ENCODE measurements at regions not wholly inside any gene's neighbourhood (a gene's known extent, or its start where the extent isn't known, plus 50 kb on each side); places are given as distances from the start of the nearest gene placed in this dataset.

- Histone ChIP-seq H3K4me2 (ENCODE audit: low read length) (no peak overlapping the region), H3K9me3 (ENCODE audit: low read length) (no peaks in the 10 kb centered on the region), H3K27me3 (ENCODE audit: insufficient read depth, low read depth, low read length) (no peaks in the 10 kb centered on the region), H3K36me3 (ENCODE audit: insufficient read depth, low read length) (no peaks in the 10 kb centered on the region), H3K27ac (ENCODE audit: low read length) (no peak overlapping the region), H3K9ac (ENCODE audit: low read length) (no peak overlapping the region), H3F3A (ENCODE audit: insufficient read depth, low read length, poor library complexity, severe bottlenecking) (no peaks in the 10 kb centered on the region), H4K20me1 (ENCODE audit: insufficient read depth) (no peaks in the 10 kb centered on the region), H3K9me2 (ENCODE audit: insufficient read depth, low read length) (no peaks in the 10 kb centered on the region), H3K4me3 (ENCODE audit: low read length) (no peak overlapping the region), H3K79me2 (replicated peaks; ENCODE audit: insufficient read depth, low read length) (no peaks in the 10 kb centered on the region), H2AFZ (ENCODE audit: low read depth, low read length) (no peak overlapping the region)
- no peak for TF ChIP-seq TAF1 (IDR thresholded peaks at IDR 0.05; ENCODE audit: low read depth)
- no peak for TF ChIP-seq EP300 (conservative IDR thresholded peaks at IDR 0.05; ENCODE audit: poor library complexity, severe bottlenecking)
- no peak for TF ChIP-seq RAD21 (conservative IDR thresholded peaks at IDR 0.05)
- no peak for TF ChIP-seq CTCF (IDR thresholded peaks at IDR 0.05; ENCODE audit: poor library complexity, severe bottlenecking)
- TF ChIP-seq MXI1 (conservative IDR thresholded peaks at IDR 0.05; ENCODE audit: poor library complexity, severe bottlenecking), result no peak
- TF ChIP-seq REST (IDR thresholded peaks at IDR 0.05; ENCODE audit: borderline replicate concordance), result no peak
- no peak for TF ChIP-seq SMC3 (conservative IDR thresholded peaks at IDR 0.05; ENCODE audit: poor library complexity)
- TF ChIP-seq POLR2AphosphoS5 (IDR thresholded peaks at IDR 0.05), result no peak
Observed at GRCh38 chrX:5409106-5409505, 819.6 kb downstream of the NLGN4X start.

GRCh38 chrX:5402461-5402860, 826.2 kb downstream of the NLGN4X start:
- H3K9me2 ChIP-seq (ENCODE audit: insufficient read depth, low read length), result no peaks in the 10 kb centered on the region
- H3K4me2 ChIP-seq (ENCODE audit: low read length), result no peak overlapping the region
- H3K79me2 ChIP-seq (replicated peaks; ENCODE audit: insufficient read depth, low read length), result no peaks in the 10 kb centered on the region
- H3K27ac ChIP-seq (ENCODE audit: low read length), result no peak overlapping the region
- no peaks in the 10 kb centered on the region for H3F3A ChIP-seq (ENCODE audit: insufficient read depth, low read length, poor library complexity, severe bottlenecking)
- no peaks in the 10 kb centered on the region for H4K20me1 ChIP-seq (ENCODE audit: insufficient read depth)
- no peaks in the 10 kb centered on the region for H3K36me3 ChIP-seq (ENCODE audit: insufficient read depth, low read length)
- H2AFZ ChIP-seq (ENCODE audit: low read depth, low read length), result no peak overlapping the region
- H3K4me3 ChIP-seq (ENCODE audit: low read length), result no peak overlapping the region
- H3K27me3 ChIP-seq (ENCODE audit: insufficient read depth, low read depth, low read length), result no peaks in the 10 kb centered on the region
- H3K9ac ChIP-seq (ENCODE audit: low read length), result no peak overlapping the region
- no peak for TF ChIP-seq EZH2 (IDR thresholded peaks at IDR 0.05; ENCODE audit: borderline replicate concordance, insufficient read depth, low read length, poor library complexity, severe bottlenecking)
- no peak for TF ChIP-seq POLR2AphosphoS5 (IDR thresholded peaks at IDR 0.05)
- no peak for TF ChIP-seq TAF1 (IDR thresholded peaks at IDR 0.05; ENCODE audit: low read depth)
- no peak for TF ChIP-seq CTCF (IDR thresholded peaks at IDR 0.05; ENCODE audit: poor library complexity, severe bottlenecking)
- no peak for TF ChIP-seq REST (IDR thresholded peaks at IDR 0.05; ENCODE audit: borderline replicate concordance)
- TF ChIP-seq SMC3 (conservative IDR thresholded peaks at IDR 0.05; ENCODE audit: poor library complexity), result no peak
- no peak for TF ChIP-seq RAD21 (conservative IDR thresholded peaks at IDR 0.05)
- no peak for TF ChIP-seq EP300 (conservative IDR thresholded peaks at IDR 0.05; ENCODE audit: poor library complexity, severe bottlenecking)
- TF ChIP-seq MXI1 (conservative IDR thresholded peaks at IDR 0.05; ENCODE audit: poor library complexity, severe bottlenecking), result no peak
- no peaks in the 10 kb centered on the region for H3K9me3 ChIP-seq (ENCODE audit: low read length)

All from neural cell (in vitro differentiated cells).